Endometrium (tissue), 2 donors: ENCODE measurements at regions not wholly inside any gene's neighbourhood (a gene's known extent, or its start where the extent isn't known, plus 50 kb on each side); places are given as distances from the start of the nearest gene placed in this dataset.
"Not testable (repeated sequence)": the region's sequence is repeated elsewhere in the genome, so short reads cannot be mapped to it uniquely, and the experiment has no call there.

Experiments
- FAIRE-seq: peaks from 2 replicates; lab custom pipeline; 2012; peaks lifted over from hg19 to GRCh38; lab: Jason Lieb, UNC
- donor health status: control.
- donor health status: control.

- no peak for FAIRE-seq
Observed at GRCh38 chr13:71303144-71303543, 563.9 kb downstream of the DACH1 start.

- no peak for FAIRE-seq
Observed at GRCh38 chr13:71300602-71301001, 566.4 kb downstream of the DACH1 start.

GRCh38 chr13:71291842-71292146 lies 575.2 kb downstream of the DACH1 start:
- no peak for FAIRE-seq

GRCh38 chr13:71290963-71291841 lies 575.8 kb downstream of the DACH1 start:
- peak; percentile 15 for FAIRE-seq

- FAIRE-seq: not testable (repeated sequence)
Observed at GRCh38 chr13:71289980-71290379, 577.0 kb downstream of the DACH1 start.

- no peak for FAIRE-seq
Observed at GRCh38 chr13:71285700-71286099, 581.3 kb downstream of the DACH1 start.

GRCh38 chr13:71278512-71278911 lies 588.5 kb downstream of the DACH1 start:
- no peak for FAIRE-seq

- no peak for FAIRE-seq
Observed at GRCh38 chr13:71274923-71275608, 591.9 kb downstream of the DACH1 start.

GRCh38 chr13:71261256-71261655 lies 605.7 kb downstream of the DACH1 start:
- FAIRE-seq: no peak

GRCh38 chr13:71260246-71260645 lies 606.8 kb downstream of the DACH1 start:
- no peak for FAIRE-seq

GRCh38 chr13:71255633-71256032 lies 611.4 kb downstream of the DACH1 start:
- no peak for FAIRE-seq

- FAIRE-seq: no peak
Observed at GRCh38 chr13:71254384-71254783, 612.6 kb downstream of the DACH1 start.

- FAIRE-seq: peak; percentile 23
Observed at GRCh38 chr13:71252184-71252704, 614.8 kb downstream of the DACH1 start.

- FAIRE-seq: no peak
Observed at GRCh38 chr13:71251292-71251951, 615.6 kb downstream of the DACH1 start.

GRCh38 chr13:71249011-71249410 lies 618.0 kb downstream of the DACH1 start:
- no peak for FAIRE-seq

GRCh38 chr13:71244161-71244560 lies 622.8 kb downstream of the DACH1 start:
- FAIRE-seq: no peak

- peak; percentile 45 for FAIRE-seq
Observed at GRCh38 chr13:71242201-71242600, 624.8 kb downstream of the DACH1 start.

- FAIRE-seq: no peak
Observed at GRCh38 chr13:71240911-71241310, 626.1 kb downstream of the DACH1 start.

- no peak for FAIRE-seq
Observed at GRCh38 chr13:71237332-71237731, 629.7 kb downstream of the DACH1 start.

- no peak for FAIRE-seq
Observed at GRCh38 chr13:71219698-71220415, 647.1 kb downstream of the DACH1 start.

GRCh38 chr13:71218960-71219359 lies 648.0 kb downstream of the DACH1 start:
- FAIRE-seq: no peak

- FAIRE-seq: no peak
Observed at GRCh38 chr13:71217827-71218226, 649.2 kb downstream of the DACH1 start.
